Ascending aorta (tissue), 2 donors: ENCODE measurements at regions not wholly inside any gene's neighbourhood (a gene's known extent, or its start where the extent isn't known, plus 50 kb on each side); places are given as distances from the start of the nearest gene placed in this dataset.

Experiments used
- DNase-seq, 2 donors: peaks; one replicate each; pipeline ENCODE4 v3.0.0-alpha.2; 2019; ENCODE audit warnings: low spot score in 2 of 2
- H3K27ac ChIP-seq, 2 donors: fragments of 200-600 bp; sonication (generic); one replicate each; pipeline ENCODE4 v1.5.1; 2016 to 2017; ENCODE audit warnings: mild to moderate bottlenecking in 1 of 2
- H3K27me3 ChIP-seq: fragments of 200-600 bp; sonication (generic); one replicate; pipeline ENCODE4 v1.5.1; 2017
- H3K36me3 ChIP-seq, 2 donors: fragments of 200-600 bp; sonication (generic); one replicate each; pipeline ENCODE4 v1.5.1; 2016
- H3K4me1 ChIP-seq, 2 donors: fragments of 200-600 bp; sonication (generic); one replicate each; pipeline ENCODE4 v1.5.1; 2016 to 2017; ENCODE audit warnings: mild to moderate bottlenecking in 1 of 2
- H3K4me3 ChIP-seq, 2 donors: fragments of 200-600 bp; sonication (generic); one replicate each; pipeline ENCODE4 v1.5.1; 2016 to 2017; ENCODE audit warnings: mild to moderate bottlenecking in 1 of 2
- H3K9me3 ChIP-seq, 2 donors: fragments of 200-600 bp; sonication (generic); one replicate each; pipeline ENCODE4 v1.5.1; 2016
- intact Hi-C: fragments of 100-400 bp; cut with DNase I; formaldehyde crosslinking; loops from one replicate; pipeline ENCODE4 v1.15.1; 2023
- TF ChIP-seq, protein P1 (sequence below), 3 experiments: fragments of 200-600 bp in 2 of 3; fragments of 450-650 bp in 1 of 3; sonication (generic) in 2 of 3; IDR thresholded peaks; one replicate each; pipeline ENCODE4 v1.5.1; 2016 to 2019; ENCODE audit warnings: antibody characterized with exemption in 3 of 3, mild to moderate bottlenecking in 1 of 3, moderate library complexity in 1 of 3

DNA sequence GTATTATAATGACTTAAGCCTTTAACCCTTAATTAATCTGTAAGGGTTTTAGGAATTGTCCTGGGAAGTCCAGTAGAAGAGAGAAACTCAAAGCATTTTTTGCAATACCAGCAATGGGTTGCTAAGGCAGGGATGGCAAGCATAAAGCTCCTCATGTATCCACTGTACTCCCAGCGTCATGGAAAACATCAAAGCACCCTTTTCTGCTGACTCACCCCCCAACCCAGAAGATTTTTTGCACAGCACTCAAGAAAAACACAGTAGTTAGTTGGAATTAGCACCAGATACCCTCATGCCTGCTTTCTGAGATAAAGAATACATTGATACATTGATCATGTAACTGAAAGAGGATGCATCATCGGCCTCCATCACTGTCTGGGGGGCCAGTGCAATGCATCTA, 199.1 kb upstream of the CNOT2 start:
- DNase-seq = no peak
- Histone ChIP-seq H3K27ac (no peak overlapping the region), H3K4me3 (no peak overlapping the region), H3K4me1 (peaks cover 0 to 7% of the 10 kb centered on the region in 2 donors), H3K36me3 (no peaks in the 10 kb centered on the region), H3K27me3 (no peaks in the 10 kb centered on the region), H3K9me3 (no peaks in the 10 kb centered on the region)
- intact Hi-C loops = loop anchor here (5.0 to 10.0 kb wide), 3 partner anchors 57 to 321 kb away; partner anchors contain the start of genes CNOT2 and KCNMB4
- TF ChIP-seq, protein P1, sequence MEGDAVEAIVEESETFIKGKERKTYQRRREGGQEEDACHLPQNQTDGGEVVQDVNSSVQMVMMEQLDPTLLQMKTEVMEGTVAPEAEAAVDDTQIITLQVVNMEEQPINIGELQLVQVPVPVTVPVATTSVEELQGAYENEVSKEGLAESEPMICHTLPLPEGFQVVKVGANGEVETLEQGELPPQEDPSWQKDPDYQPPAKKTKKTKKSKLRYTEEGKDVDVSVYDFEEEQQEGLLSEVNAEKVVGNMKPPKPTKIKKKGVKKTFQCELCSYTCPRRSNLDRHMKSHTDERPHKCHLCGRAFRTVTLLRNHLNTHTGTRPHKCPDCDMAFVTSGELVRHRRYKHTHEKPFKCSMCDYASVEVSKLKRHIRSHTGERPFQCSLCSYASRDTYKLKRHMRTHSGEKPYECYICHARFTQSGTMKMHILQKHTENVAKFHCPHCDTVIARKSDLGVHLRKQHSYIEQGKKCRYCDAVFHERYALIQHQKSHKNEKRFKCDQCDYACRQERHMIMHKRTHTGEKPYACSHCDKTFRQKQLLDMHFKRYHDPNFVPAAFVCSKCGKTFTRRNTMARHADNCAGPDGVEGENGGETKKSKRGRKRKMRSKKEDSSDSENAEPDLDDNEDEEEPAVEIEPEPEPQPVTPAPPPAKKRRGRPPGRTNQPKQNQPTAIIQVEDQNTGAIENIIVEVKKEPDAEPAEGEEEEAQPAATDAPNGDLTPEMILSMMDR (IDR thresholded peaks at IDR 0.05) = no peak

DNA sequence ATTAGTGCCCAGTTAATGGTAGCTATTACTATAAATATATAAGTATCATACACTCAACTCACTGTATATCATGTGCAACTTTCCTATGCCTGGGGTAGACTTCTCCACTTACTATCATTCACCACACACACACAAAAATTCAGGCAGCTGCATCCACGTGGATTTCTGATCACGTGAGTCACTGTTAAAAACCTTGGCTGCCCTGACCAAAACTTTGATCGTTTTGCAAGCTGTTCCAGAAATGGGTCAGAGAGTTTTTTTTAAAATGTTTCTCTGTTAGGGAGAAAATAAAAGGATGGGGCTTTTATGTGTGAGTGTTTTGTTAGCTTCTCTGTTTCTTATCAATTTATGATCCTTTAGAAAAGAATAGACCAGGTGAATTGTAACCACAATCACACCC, 198.2 kb upstream of the CNOT2 start:
- TF ChIP-seq, protein P1 (IDR thresholded peaks at IDR 0.05) = no peak
- peaks cover 0 to 5% of the 10 kb centered on the region in 2 donors for H3K4me1 ChIP-seq
- no peak overlapping the region for H3K4me3 ChIP-seq
- H3K36me3 ChIP-seq = no peaks in the 10 kb centered on the region
- no peaks in the 10 kb centered on the region for H3K9me3 ChIP-seq
- no peaks in the 10 kb centered on the region for H3K27me3 ChIP-seq
- no peak overlapping the region for H3K27ac ChIP-seq
- intact Hi-C loops = loop anchor here (10.0 kb wide), 1 partner anchor 320 kb away; the partner anchor contains the start of gene KCNMB4
- DNase-seq = no peak

GRCh38 chr12:70045514-70045913, 197.7 kb upstream of the CNOT2 start:
- no peaks in the 10 kb centered on the region for H3K36me3 ChIP-seq
- no peak overlapping the region for H3K27ac ChIP-seq
- H3K4me3 ChIP-seq = no peak overlapping the region
- DNase-seq = no peak
- no peaks in the 10 kb centered on the region for H3K27me3 ChIP-seq
- intact Hi-C loops = loop anchor here (10.0 kb wide), 1 partner anchor 319 kb away; the partner anchor contains the start of gene KCNMB4
- H3K4me1 ChIP-seq = peaks cover 0 to 1% of the 10 kb centered on the region in 2 donors
- TF ChIP-seq, protein P1 (IDR thresholded peaks at IDR 0.05) = no peak
- no peaks in the 10 kb centered on the region for H3K9me3 ChIP-seq

- H3K27ac ChIP-seq = no peak overlapping the region
- no peaks in the 10 kb centered on the region for H3K9me3 ChIP-seq
- TF ChIP-seq, protein P1 (IDR thresholded peaks at IDR 0.05) = no peak
- H3K4me1 ChIP-seq = no peaks in the 10 kb centered on the region
- H3K4me3 ChIP-seq = no peak overlapping the region
- no peaks in the 10 kb centered on the region for H3K36me3 ChIP-seq
- no peak for DNase-seq
- intact Hi-C loops = loop anchor here (10.0 kb wide), 1 partner anchor 316 kb away; the partner anchor contains the start of gene KCNMB4
- H3K27me3 ChIP-seq = no peaks in the 10 kb centered on the region
Observed at GRCh38 chr12:70048521-70049250, 194.5 kb upstream of the CNOT2 start.

- H3K27ac ChIP-seq = no peak overlapping the region
- no peak for DNase-seq
- no peaks in the 10 kb centered on the region for H3K27me3 ChIP-seq
- intact Hi-C loops = loop anchor here (5.0 to 10.0 kb wide), 2 partner anchors 132 to 315 kb away; partner anchors contain the start of gene KCNMB4
- no peaks in the 10 kb centered on the region for H3K36me3 ChIP-seq
- H3K4me3 ChIP-seq = no peak overlapping the region
- no peaks in the 10 kb centered on the region for H3K4me1 ChIP-seq
- no peaks in the 10 kb centered on the region for H3K9me3 ChIP-seq
- TF ChIP-seq, protein P1 (IDR thresholded peaks at IDR 0.05) = no peak
Observed at GRCh38 chr12:70049596-70050360, 193.5 kb upstream of the CNOT2 start.
